Smooth muscle cell (in vitro differentiated cells): ENCODE measurements at regions not wholly inside any gene's neighbourhood (a gene's known extent, or its start where the extent isn't known, plus 50 kb on each side); places are given as distances from the start of the nearest gene placed in this dataset.

Source experiments
- DNase-seq: peaks from one replicate; lab custom pipeline; 2025; ENCODE audit not compliant: unreplicated experiment; lab: John Stamatoyannopoulos, UW
- H2AFZ ChIP-seq: fragments of 200-600 bp; sonication (generic); 2 replicates; pipeline ENCODE4 v1.6.0; 2016; ENCODE audit warnings: antibody characterized with exemption, low read depth, mild to moderate bottlenecking
- H3F3A ChIP-seq: fragments of 200-600 bp; sonication (generic); 2 replicates; pipeline ENCODE4 v1.6.0; 2017; ENCODE audit warnings: antibody characterized with exemption, low read depth
- H3K27ac ChIP-seq: fragments of 200-600 bp; sonication (generic); 2 replicates; pipeline ENCODE4 v1.5.1; 2016; ENCODE audit warnings: low read depth, mild to moderate bottlenecking
- H3K27me3 ChIP-seq: fragments of 200-600 bp; sonication (generic); 2 replicates; pipeline ENCODE4 v1.6.1; 2016; ENCODE audit warnings: low read depth, mild to moderate bottlenecking
- H3K36me3 ChIP-seq: fragments of 200-600 bp; sonication (generic); 2 replicates; pipeline ENCODE4 v1.5.1; 2016; ENCODE audit warnings: low read depth
- H3K4me1 ChIP-seq: fragments of 200-600 bp; sonication (generic); 2 replicates; pipeline ENCODE4 v1.5.1; 2016; ENCODE audit warnings: low read depth
- H3K4me2 ChIP-seq: fragments of 200-600 bp; sonication (generic); 2 replicates; pipeline ENCODE4 v1.6.0; 2016; ENCODE audit warnings: mild to moderate bottlenecking
- H3K4me3 ChIP-seq: fragments of 200-600 bp; sonication (generic); 2 replicates; pipeline ENCODE4 v1.5.1; 2016; ENCODE audit warnings: mild to moderate bottlenecking
- H3K79me2 ChIP-seq: fragments of 200-600 bp; sonication (generic); 2 replicates; pipeline ENCODE4 v1.6.0; 2016; ENCODE audit warnings: low read depth, mild to moderate bottlenecking
- H3K9ac ChIP-seq: fragments of 200-600 bp; sonication (generic); 2 replicates; pipeline ENCODE4 v1.6.0; 2016; ENCODE audit warnings: low read depth
- H3K9me3 ChIP-seq: fragments of 200-600 bp; sonication (generic); replicated peaks from 2 replicates; pipeline ENCODE4 v1.5.1; 2016; ENCODE audit warnings: low read depth
- H4K20me1 ChIP-seq: fragments of 200-600 bp; sonication (generic); 2 replicates; pipeline ENCODE4 v1.6.0; 2016; ENCODE audit warnings: low read depth
- CTCF ChIP-seq: fragments of 200-600 bp; sonication (generic); IDR thresholded peaks from 2 replicates; pipeline ENCODE4 v1.5.1; 2017; ENCODE audit warnings: borderline replicate concordance, mild to moderate bottlenecking, antibody characterized with exemption; ENCODE audit not compliant: insufficient read depth, poor library complexity, severe bottlenecking
- WGBS: methylation state at CpG from one replicate; pipeline ENCODE4 v1.1.7; 2016; ENCODE audit warnings: low lambda C conversion rate; 5-methylcytosine and 5-hydroxymethylcytosine counted together

- H3K4me1 ChIP-seq = no peaks in the 10 kb centered on the region
- no peak overlapping the region for H3K4me3 ChIP-seq
- no peak for TF ChIP-seq CTCF
- no peak overlapping the region for H3K27ac ChIP-seq
- H3K27me3 ChIP-seq = no peaks in the 10 kb centered on the region
- H3K9ac ChIP-seq = no peak overlapping the region
- H3F3A ChIP-seq = no peaks in the 10 kb centered on the region
- no peaks in the 10 kb centered on the region for H3K79me2 ChIP-seq
- no peak for DNase-seq
- no peaks in the 10 kb centered on the region for H3K9me3 ChIP-seq
- H3K36me3 ChIP-seq = no peaks in the 10 kb centered on the region
- no peak overlapping the region for H3K4me2 ChIP-seq
- H4K20me1 ChIP-seq = no peaks in the 10 kb centered on the region
- H2AFZ ChIP-seq = no peak overlapping the region
Measured at GRCh38 chr12:40632171-40632570, 60.1 kb upstream of the CNTN1 start.

GRCh38 chr12:40632933-40633332, 59.3 kb upstream of the CNTN1 start:
- Histone ChIP-seq H3K9me3 (no peaks in the 10 kb centered on the region), H3K4me3 (no peak overlapping the region), H2AFZ (no peak overlapping the region), H3K79me2 (no peaks in the 10 kb centered on the region), H4K20me1 (no peaks in the 10 kb centered on the region), H3K27ac (no peak overlapping the region), H3K4me1 (no peaks in the 10 kb centered on the region), H3K36me3 (no peaks in the 10 kb centered on the region), H3K27me3 (no peaks in the 10 kb centered on the region), H3K4me2 (no peak overlapping the region), H3F3A (no peaks in the 10 kb centered on the region), H3K9ac (no peak overlapping the region)
- DNase-seq = no peak
- no peak for TF ChIP-seq CTCF
- 86% methylated on average over 3 of the region's 3 CpGs for WGBS

GRCh38 chr12:40634517-40635131, 57.6 kb upstream of the CNTN1 start:
- H3F3A ChIP-seq = no peaks in the 10 kb centered on the region
- no peaks in the 10 kb centered on the region for H4K20me1 ChIP-seq
- no peaks in the 10 kb centered on the region for H3K36me3 ChIP-seq
- no peak overlapping the region for H3K9ac ChIP-seq
- no peak for DNase-seq
- no peaks in the 10 kb centered on the region for H3K4me1 ChIP-seq
- H3K4me2 ChIP-seq = no peak overlapping the region
- H3K79me2 ChIP-seq = no peaks in the 10 kb centered on the region
- no peak overlapping the region for H2AFZ ChIP-seq
- 88% methylated on average over 3 of the region's 3 CpGs for WGBS
- no peaks in the 10 kb centered on the region for H3K27me3 ChIP-seq
- no peak for TF ChIP-seq CTCF
- H3K4me3 ChIP-seq = no peak overlapping the region
- no peaks in the 10 kb centered on the region for H3K9me3 ChIP-seq
- H3K27ac ChIP-seq = no peak overlapping the region

- Histone ChIP-seq H3K27me3 (no peaks in the 10 kb centered on the region), H3K4me2 (no peak overlapping the region), H2AFZ (no peak overlapping the region), H3K79me2 (no peaks in the 10 kb centered on the region), H3K36me3 (no peaks in the 10 kb centered on the region), H3K9ac (no peak overlapping the region), H3K27ac (no peak overlapping the region), H4K20me1 (no peaks in the 10 kb centered on the region), H3K9me3 (no peaks in the 10 kb centered on the region), H3K4me1 (no peaks in the 10 kb centered on the region), H3K4me3 (no peak overlapping the region), H3F3A (no peaks in the 10 kb centered on the region)
- 94% methylated on average over 1 of the region's 1 CpG for WGBS
- DNase-seq = no peak
- TF ChIP-seq CTCF = no peak
Measured at GRCh38 chr12:40635141-40635731, 57.0 kb upstream of the CNTN1 start.
